Gastroesophageal sphincter (tissue), 4 donors: ENCODE measurements at regions not wholly inside any gene's neighbourhood (a gene's known extent, or its start where the extent isn't known, plus 50 kb on each side); places are given as distances from the start of the nearest gene placed in this dataset.

ENCODE experiments used
- ATAC-seq: fragments of 150-250 bp; one replicate; pipeline ENCODE4 v1.9.1; 2016; ENCODE audit warnings: mild to moderate bottlenecking, moderate library complexity
- H3K27ac ChIP-seq, 4 donors: fragments of 200-600 bp; sonication (generic) in 3 of 4; 1 replicate in 3 of 4; 2 replicates in 1 of 4; pipeline ENCODE4 v1.5.1; 2016 to 2019
- H3K27me3 ChIP-seq: fragments of 200-600 bp; sonication (generic); one replicate; pipeline ENCODE4 v1.5.1; 2019
- H3K36me3 ChIP-seq, 2 donors: fragments of 200-600 bp; sonication (generic); one replicate each; pipeline ENCODE4 v1.5.1; 2019; ENCODE audit warnings: control low read depth in 1 of 2
- H3K4me1 ChIP-seq, 3 donors: fragments of 200-600 bp; sonication (generic); 1 replicate in 2 of 3; 2 replicates in 1 of 3; pipeline ENCODE4 v1.5.1; 2016 to 2019; ENCODE audit warnings: control low read depth in 2 of 3
- H3K4me3 ChIP-seq, 2 donors: fragments of 200-600 bp; sonication (generic); one replicate each; pipeline ENCODE4 v1.5.1; 2019; ENCODE audit warnings: mild to moderate bottlenecking in 1 of 2, moderate library complexity in 1 of 2
- H3K9me3 ChIP-seq, 3 donors: fragments of 200-600 bp; sonication (generic); one replicate each; pipeline ENCODE4 v1.5.1; 2017 to 2019; ENCODE audit warnings: control low read depth in 2 of 3
- EP300 ChIP-seq: sonication (generic); formaldehyde crosslinking; IDR thresholded peaks from one replicate; pipeline ENCODE4 v1.6.1; 2017; ENCODE audit warnings: antibody characterized with exemption, mild to moderate bottlenecking
- POLR2A ChIP-seq, 2 donors: fragments of 450-650 bp; IDR thresholded peaks; one replicate each; pipeline ENCODE4 v1.6.1; 2017; ENCODE audit warnings: antibody characterized with exemption in 2 of 2, mild to moderate bottlenecking in 2 of 2, moderate library complexity in 1 of 2
- POLR2AphosphoS5 ChIP-seq: sonication (generic); formaldehyde crosslinking; IDR thresholded peaks from one replicate; pipeline ENCODE4 v1.6.1; 2017; ENCODE audit warnings: antibody characterized with exemption
- WGBS, 2 donors: methylation state at CpG; one replicate each; pipeline ENCODE4 v1.1.5; 2018; ENCODE audit warnings: low coverage in 1 of 2; 5-methylcytosine and 5-hydroxymethylcytosine counted together
- TF ChIP-seq, protein P1 (sequence below), 4 experiments: fragments of 200-600 bp in 2 of 4; fragments of 450-650 bp in 2 of 4; sonication (generic) in 1 of 4; IDR thresholded peaks; one replicate each; pipeline ENCODE4 v1.5.1; 2017 to 2019; ENCODE audit warnings: antibody characterized with exemption in 4 of 4, mild to moderate bottlenecking in 2 of 4, moderate library complexity in 2 of 4

DNA sequence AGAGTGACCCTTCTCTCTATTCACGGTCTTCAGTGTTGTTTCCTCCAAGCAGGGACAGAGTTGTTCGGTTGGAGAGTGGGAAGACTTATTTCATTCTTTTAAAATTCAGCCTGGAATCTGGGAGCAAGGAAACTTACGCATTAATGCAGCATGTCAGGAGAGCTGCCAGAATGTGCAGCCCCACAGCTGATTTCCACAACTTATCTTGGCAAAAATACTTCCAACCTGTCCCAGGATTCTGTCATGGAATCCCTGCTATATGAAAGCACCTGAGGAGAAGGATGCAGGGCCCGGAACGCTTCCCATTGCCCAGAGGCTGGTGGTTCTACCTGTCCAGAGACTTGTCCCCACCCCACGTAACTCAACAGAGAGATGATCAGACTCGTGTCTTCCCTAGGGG is 86.9 kb upstream of the MKI67 start:
- Histone ChIP-seq H3K4me1 (peaks cover 0 to 21% (median 0%) of the 10 kb centered on the region in 3 donors), H3K27me3 (no peaks in the 10 kb centered on the region), H3K4me3 (no peak overlapping the region), H3K36me3 (no peaks in the 10 kb centered on the region), H3K27ac (no peak overlapping the region), H3K9me3 (no peaks in the 10 kb centered on the region)
- no peak for ATAC-seq
- TF ChIP-seq POLR2AphosphoS5 (no peak), EP300 (no peak), POLR2A (IDR thresholded peaks at IDR 0.05) (no peak)
- TF ChIP-seq, protein P1, sequence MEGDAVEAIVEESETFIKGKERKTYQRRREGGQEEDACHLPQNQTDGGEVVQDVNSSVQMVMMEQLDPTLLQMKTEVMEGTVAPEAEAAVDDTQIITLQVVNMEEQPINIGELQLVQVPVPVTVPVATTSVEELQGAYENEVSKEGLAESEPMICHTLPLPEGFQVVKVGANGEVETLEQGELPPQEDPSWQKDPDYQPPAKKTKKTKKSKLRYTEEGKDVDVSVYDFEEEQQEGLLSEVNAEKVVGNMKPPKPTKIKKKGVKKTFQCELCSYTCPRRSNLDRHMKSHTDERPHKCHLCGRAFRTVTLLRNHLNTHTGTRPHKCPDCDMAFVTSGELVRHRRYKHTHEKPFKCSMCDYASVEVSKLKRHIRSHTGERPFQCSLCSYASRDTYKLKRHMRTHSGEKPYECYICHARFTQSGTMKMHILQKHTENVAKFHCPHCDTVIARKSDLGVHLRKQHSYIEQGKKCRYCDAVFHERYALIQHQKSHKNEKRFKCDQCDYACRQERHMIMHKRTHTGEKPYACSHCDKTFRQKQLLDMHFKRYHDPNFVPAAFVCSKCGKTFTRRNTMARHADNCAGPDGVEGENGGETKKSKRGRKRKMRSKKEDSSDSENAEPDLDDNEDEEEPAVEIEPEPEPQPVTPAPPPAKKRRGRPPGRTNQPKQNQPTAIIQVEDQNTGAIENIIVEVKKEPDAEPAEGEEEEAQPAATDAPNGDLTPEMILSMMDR (IDR thresholded peaks at IDR 0.05), result no peak
- 45 to 86% methylated on average over 2 to 4 of the region's 7 CpGs for WGBS, 2 donors

DNA sequence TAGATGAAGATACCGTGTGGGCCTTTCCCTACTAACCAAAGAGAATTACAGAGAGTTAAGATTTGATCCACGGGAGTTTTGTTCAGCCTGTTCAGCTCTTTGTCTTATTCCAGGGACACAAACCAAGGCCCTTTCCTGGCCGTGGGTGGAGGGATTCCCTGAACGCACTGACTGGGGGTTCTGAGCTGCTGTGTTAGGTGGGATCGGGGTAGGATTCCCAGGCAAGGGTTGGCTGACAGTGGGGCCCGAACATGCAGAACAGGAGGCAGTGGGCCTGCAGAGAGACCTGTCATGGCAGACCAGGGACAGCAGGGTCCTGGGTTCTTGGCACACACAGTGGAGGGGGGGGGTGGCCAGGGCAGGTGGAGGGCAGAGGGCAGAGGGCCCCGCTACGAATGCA is 89.5 kb upstream of the MKI67 start:
- H3K4me3 ChIP-seq, result no peak overlapping the region
- no peaks in the 10 kb centered on the region for H3K36me3 ChIP-seq
- ATAC-seq, result no peak
- peaks cover 0 to 10% (median 0%) of the 10 kb centered on the region in 3 donors for H3K4me1 ChIP-seq
- 85% methylated on average over 4 of the region's 8 CpGs; no CpG with 5 or more reads in 1 of the 2 donors for WGBS, 2 donors
- no peaks in the 10 kb centered on the region for H3K27me3 ChIP-seq
- TF ChIP-seq POLR2A (IDR thresholded peaks at IDR 0.05), result no peak
- TF ChIP-seq POLR2AphosphoS5, result no peak
- TF ChIP-seq, protein P1 (IDR thresholded peaks at IDR 0.05), result no peak
- TF ChIP-seq EP300, result no peak
- H3K27ac ChIP-seq, result no peak overlapping the region
- no peaks in the 10 kb centered on the region for H3K9me3 ChIP-seq

DNA sequence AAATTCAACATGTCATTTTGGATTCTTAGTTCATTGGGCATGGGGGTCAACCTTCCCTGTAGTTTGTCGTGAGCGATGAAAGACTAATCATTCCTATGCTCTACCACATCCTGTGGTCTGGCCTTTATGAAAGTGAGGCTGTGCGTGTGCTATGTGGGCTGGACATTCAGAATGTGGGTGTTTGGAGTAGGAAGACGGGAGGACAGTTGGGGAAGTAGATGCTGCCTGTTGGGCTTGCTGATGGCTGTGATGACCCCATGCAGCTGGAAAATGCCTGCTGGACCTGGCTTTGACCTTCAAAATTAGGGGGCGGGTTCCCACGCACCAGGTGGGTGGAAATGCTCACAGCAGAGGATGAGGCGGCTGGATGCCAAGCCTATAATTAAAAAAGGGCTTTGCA is 90.9 kb upstream of the MKI67 start:
- TF ChIP-seq POLR2A (IDR thresholded peaks at IDR 0.05) (no peak), POLR2AphosphoS5 (no peak), EP300 (no peak)
- TF ChIP-seq, protein P1 (IDR thresholded peaks at IDR 0.05), result no peak
- 68 to 80% methylated on average over 5 to 6 of the region's 7 CpGs for WGBS, 2 donors
- H3K27ac ChIP-seq, result no peak overlapping the region
- no peak overlapping the region for H3K4me3 ChIP-seq
- H3K4me1 ChIP-seq, result peaks cover 0 to 2% (median 0%) of the 10 kb centered on the region in 3 donors
- H3K27me3 ChIP-seq, result peaks cover 11% of the 10 kb centered on the region
- no peaks in the 10 kb centered on the region for H3K9me3 ChIP-seq
- no peak for ATAC-seq
- no peaks in the 10 kb centered on the region for H3K36me3 ChIP-seq

DNA sequence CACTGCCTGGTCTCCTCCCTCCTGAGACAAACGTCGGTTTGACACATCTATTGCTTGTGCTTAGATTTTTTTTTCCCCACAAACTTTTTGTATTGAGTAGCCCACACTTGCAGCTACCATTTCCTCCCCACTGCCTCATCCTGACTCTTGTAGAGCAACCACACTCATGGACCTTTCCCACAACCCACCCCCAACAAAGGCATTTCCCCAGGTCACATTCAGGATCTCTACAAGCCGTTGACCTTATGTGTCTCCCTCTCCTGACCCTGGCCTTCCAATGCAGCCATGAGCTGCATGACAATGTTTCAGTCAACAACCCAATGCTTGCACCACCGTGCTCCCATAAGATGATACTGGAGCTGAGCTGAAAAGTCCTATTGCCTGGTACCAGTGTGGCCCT is 91.9 kb upstream of the MKI67 start:
- WGBS, 2 donors, result 62 to 78% methylated on average over 3 to 4 of the region's 4 CpGs

DNA sequence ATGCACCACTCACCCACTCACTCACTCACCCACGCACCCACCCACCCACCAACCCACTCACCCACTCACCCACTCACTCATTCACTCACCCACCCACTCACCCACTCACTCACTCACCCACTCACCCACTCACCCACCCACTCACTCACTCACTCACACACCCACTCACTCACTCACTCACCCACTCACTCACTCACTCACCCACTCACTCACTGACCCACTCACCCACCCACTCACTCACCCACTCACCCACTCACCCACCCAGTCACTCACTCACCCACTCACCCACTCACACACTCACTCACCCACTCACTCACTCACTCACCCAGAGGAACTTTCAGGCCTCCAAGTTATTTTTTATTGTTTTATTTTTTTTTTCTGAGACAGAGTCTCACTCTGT is 93.1 kb upstream of the MKI67 start:
- no peaks in the 10 kb centered on the region for H3K36me3 ChIP-seq
- WGBS, 2 donors, result 77 to 83% methylated on average over 1 of the region's 1 CpG
- no peak overlapping the region for H3K4me3 ChIP-seq
- ATAC-seq, result no peak
- peaks cover 27% of the 10 kb centered on the region for H3K27me3 ChIP-seq
- no peaks in the 10 kb centered on the region for H3K9me3 ChIP-seq
- TF ChIP-seq POLR2A (IDR thresholded peaks at IDR 0.05) (no peak), POLR2AphosphoS5 (no peak), EP300 (no peak)
- TF ChIP-seq, protein P1 (IDR thresholded peaks at IDR 0.05), result no peak
- H3K4me1 ChIP-seq, result no peaks in the 10 kb centered on the region
- no peak overlapping the region for H3K27ac ChIP-seq

More for the DNA sequence above, 91.9 kb upstream of the MKI67 start:
- no peaks in the 10 kb centered on the region for H3K36me3 ChIP-seq
- TF ChIP-seq, protein P1 (IDR thresholded peaks at IDR 0.05), result no peak
- no peaks in the 10 kb centered on the region for H3K9me3 ChIP-seq
- no peak for ATAC-seq
- H3K4me3 ChIP-seq, result no peak overlapping the region
- H3K27ac ChIP-seq, result no peak overlapping the region
- no peaks in the 10 kb centered on the region for H3K4me1 ChIP-seq
- peaks cover 21% of the 10 kb centered on the region for H3K27me3 ChIP-seq
